GM12872 (cell line): ENCODE measurements at regions not wholly inside any gene's neighbourhood (a gene's known extent, or its start where the extent isn't known, plus 50 kb on each side); places are given as distances from the start of the nearest gene placed in this dataset.

Source experiments
- TF ChIP-seq, protein P1 (sequence below): IDR thresholded peaks from 3 replicates; pipeline ENCODE4 v1.5.1; 2011; ENCODE audit warnings: low read depth, mild to moderate bottlenecking, low read length, moderate library complexity; ENCODE audit not compliant: insufficient read depth

DNA sequence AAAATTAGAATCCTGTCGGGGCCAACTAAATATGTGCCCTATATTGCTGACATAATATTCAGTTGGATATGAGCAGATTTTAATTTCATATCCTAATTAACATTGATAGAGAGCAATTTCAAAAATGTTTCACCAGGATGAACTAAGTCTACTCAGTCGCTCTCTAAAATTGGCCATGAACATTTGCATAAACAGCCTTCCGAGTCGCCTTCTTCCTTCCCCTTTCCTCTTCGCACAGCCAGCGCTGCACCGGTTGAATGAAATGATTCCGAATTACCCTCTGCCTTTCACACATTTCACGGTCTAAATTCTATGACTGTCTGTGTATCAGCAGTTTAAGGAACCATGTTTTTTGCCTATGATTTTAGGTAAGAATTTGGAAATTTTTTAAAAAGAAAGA lies 413.7 kb downstream of the LIG4 start:
- TF ChIP-seq, protein P1, sequence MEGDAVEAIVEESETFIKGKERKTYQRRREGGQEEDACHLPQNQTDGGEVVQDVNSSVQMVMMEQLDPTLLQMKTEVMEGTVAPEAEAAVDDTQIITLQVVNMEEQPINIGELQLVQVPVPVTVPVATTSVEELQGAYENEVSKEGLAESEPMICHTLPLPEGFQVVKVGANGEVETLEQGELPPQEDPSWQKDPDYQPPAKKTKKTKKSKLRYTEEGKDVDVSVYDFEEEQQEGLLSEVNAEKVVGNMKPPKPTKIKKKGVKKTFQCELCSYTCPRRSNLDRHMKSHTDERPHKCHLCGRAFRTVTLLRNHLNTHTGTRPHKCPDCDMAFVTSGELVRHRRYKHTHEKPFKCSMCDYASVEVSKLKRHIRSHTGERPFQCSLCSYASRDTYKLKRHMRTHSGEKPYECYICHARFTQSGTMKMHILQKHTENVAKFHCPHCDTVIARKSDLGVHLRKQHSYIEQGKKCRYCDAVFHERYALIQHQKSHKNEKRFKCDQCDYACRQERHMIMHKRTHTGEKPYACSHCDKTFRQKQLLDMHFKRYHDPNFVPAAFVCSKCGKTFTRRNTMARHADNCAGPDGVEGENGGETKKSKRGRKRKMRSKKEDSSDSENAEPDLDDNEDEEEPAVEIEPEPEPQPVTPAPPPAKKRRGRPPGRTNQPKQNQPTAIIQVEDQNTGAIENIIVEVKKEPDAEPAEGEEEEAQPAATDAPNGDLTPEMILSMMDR: no peak

DNA sequence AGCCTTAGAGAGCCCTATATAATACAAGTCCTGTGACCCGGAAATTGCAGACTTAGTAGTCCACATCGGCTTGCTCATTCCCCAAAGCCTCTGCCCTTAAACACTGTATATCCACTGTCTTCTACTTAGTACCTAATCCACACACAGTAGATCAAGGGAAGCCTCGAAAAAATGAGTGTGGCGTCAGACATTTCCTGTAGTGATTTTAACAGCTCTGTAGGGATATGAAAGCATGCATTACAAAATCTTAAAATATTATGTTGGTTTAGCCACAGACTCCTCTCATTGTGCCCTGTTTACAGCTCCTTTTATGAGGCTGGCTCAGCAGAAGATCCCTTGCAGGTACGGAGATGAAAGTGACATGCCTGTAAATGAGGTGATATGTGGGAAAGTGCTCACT lies 416.3 kb downstream of the LIG4 start:
- TF ChIP-seq, protein P1: no peak

DNA sequence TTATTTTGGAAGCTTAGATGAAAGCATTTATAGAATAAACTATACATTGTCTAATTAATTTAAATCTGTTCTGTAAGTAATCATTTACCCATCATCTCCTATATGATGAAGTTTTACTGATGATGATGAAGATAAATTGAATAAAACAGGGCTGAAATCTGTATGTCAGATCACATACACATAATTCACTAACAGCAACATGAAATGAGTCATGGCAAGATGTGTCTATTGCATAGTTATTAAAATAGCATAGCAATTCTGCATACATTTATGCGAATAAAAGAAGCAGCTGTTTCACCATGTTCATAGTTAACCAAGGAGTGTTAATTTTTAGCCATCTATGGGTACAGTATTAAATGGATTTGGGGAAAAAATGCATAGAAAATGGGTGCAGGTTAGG lies 424.9 kb downstream of the LIG4 start:
- TF ChIP-seq, protein P1: no peak

DNA sequence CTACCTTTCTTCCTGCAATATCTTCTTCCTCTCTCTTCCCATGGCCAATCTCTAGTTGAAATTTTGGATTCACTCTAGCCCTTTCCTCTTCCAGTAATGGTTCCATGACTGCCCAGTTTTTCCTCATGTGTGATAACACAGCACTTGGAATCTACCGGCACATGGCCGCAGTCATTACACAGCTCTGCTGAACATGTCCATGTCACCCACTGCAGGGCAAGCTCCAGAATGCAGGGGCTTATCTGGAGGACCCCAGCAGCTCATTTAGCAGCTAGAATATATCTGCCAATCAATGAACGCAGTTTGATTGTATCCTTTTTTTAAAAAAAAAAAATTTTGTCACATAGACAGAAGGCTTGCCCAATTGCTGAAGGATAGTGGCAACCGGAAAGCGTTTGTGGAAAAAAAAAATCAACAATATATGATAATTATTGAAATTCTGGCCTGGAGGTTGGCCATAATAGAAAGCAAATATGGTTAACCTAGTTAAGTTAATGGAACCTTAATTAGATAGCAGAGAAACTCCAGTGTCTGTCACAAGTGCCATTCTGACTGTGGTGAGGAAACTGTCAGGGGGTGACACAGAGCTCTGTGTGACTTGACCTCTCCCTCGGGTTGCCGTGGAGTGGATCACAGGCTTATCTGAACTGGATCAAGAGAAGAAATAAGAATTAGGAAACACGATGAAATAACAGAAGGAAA lies 426.7 kb downstream of the LIG4 start:
- TF ChIP-seq, protein P1: no peak

- TF ChIP-seq, protein P1: no peak
Measured at GRCh38 chr13:107778094-107778493, 437.2 kb downstream of the LIG4 start.

DNA sequence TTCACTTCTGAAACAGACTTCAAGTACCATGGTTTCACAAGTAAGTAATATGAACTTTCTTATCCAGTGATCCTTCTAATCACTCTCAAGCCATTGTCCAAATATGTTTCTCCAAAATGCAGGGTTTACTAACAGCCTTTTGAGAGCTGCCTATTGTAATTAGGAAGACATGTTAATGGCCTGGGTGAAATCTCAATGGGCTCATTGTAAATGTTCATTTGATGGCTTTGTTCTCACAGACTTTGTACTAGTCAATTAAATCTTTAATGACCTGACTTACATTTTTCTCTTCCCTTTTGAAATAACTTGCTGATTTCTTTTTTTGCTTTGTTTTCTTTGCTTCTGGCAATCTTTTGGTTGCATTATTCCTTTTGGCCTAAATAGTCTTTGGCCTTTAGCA lies 444.8 kb downstream of the LIG4 start:
- TF ChIP-seq, protein P1: no peak

GRCh38 chr13:107767119-107767518 lies 448.2 kb downstream of the LIG4 start:
- TF ChIP-seq, protein P1: no peak
